ENCODE measurements at regions not wholly inside any gene's neighbourhood (a gene's known extent, or its start where the extent isn't known, plus 50 kb on each side); places are given as distances from the start of the nearest gene placed in this dataset.

DNA sequence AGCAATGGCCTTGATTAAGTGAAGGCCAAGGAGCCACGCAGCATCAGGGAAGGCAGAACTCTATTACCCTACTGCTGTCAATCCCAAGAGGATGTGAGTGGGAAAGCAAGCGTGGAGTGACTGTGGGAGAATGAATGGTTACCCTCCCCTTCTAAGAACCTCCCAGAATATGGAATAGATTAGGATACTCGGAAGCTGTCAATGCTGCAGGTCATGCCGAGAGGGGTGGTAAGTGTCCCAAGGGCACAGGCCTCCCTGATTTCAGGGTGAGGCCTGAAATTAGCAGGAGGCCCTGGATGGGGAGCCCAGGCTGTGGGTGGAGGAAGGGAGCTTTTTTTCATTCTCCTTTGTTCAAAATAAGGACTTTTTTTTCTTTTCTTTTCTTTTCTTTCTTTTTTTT is 179.9 kb upstream of the JAG1 start:
- DNase-seq (ENCODE audit: low read depth, low spot score) = no peak
- no peak overlapping the region for H3K4me3 ChIP-seq (ENCODE audit: low read length)

DNA sequence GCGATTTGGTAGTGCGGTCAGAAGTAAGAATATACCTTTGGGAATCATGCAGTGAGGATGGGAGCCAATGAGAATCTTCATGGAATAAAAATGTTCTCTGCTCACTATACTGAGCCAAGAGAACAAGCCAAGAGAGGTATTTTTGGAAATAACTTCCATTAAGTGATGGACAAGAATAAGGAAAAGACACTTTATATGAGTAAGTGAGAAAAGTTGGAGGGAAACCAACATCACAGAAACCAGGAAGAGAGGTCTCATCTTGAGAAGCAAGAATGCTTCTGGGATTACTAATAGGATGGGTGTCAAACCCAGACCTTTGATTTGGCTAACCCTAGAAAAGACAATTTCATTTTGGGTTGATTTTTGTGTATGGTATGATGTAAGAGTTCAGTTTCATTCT is 181.2 kb upstream of the JAG1 start:
- H3K4me3 ChIP-seq (ENCODE audit: low read length) = no peak overlapping the region
- DNase-seq (ENCODE audit: low read depth, low spot score) = no peak

DNA sequence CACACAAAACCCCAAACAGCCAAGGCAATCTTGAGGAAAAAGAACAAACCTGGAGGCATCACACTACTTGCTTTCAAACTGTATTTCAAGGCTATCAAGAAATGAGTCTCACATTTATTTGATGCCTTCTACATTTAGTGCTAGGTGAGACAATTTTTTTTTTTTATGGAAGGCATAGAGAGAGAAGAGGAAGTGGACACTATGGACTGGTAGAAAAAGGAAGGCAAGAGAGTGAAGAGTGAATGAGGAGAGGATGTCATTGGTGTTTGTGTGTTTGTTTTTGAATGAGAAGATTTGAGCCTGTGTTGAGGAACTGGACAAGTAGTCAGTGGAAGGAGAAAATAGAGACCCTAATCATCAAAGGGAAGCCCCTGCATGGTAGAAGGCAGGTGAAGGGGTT is 182.0 kb upstream of the JAG1 start:
- no peak overlapping the region for H3K4me3 ChIP-seq (ENCODE audit: low read length)
- DNase-seq (ENCODE audit: low read depth, low spot score) = no peak

DNA sequence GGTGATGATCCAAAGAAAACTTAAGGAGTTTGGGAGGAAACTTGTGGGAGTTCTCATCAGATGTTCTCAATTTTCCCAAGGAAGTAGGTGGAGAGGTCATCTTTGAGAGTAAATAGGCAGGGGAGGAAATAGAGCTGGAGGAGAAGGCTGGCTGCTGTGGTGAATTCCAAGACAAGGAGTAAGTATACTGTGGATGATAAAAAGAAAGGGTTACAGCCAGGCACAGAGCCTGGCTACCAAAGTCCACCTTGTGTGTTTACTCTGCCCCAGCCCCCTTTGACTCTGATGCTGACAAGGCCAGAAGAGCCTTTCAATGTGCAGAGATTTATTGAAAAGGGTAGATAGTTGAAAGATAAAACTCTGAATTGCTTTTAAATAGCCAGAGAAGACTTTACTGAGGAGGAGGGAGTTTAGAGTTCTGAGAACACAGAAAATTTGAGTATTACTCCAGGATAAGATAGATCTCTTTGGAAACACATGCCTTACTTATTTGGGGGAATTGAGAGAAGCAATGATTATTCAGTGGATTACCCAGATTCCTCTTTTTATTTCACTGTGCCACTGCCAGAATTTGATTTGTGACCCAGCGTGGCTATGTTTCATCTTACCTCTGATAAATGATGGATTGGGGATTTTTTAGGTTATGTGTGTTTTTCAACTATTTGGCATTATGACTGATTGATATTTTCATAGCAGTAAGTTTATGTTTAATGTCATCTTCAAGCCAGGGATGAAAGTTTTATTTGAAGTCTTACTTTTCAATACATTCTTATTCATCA is 182.6 kb upstream of the JAG1 start:
- no peak for DNase-seq (ENCODE audit: low read depth, low spot score)
- no peak overlapping the region for H3K4me3 ChIP-seq (ENCODE audit: low read length)

DNA sequence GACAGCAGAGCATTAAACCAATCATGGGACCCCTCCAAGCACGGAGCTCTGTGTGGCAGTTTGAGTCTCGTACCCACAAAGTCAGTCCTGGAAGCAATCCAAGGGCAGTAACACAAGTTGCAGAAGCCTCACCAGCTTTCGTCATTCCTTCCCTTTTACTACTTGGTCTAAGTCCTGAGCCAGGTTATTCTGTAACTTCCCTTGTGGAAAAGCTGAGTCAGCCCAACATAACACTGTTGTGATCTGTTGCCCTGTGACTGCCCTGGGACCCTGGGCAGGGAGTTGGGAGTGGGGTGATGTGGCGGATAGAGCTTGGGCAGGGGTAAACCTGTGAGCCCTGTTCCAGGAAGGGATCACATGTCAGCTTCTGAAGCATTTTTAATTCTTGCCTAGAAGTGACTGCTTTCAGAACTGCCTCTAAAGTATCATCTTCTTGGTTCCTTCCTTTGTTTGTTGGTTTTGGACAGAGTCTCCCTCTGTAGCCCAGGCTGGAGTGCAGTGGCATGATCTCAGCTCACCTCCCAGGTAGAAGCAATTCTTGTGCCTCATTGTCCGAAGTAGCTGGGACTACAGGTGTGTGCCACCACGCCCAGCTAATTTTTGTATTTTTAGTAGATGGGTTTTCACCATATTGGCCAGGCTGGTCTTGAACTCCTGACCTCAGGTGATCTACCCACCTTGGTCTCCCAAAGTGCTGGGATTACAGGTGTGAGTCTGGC is 183.7 kb upstream of the JAG1 start:
- DNase-seq (ENCODE audit: low read depth, low spot score) = no peak
- H3K4me3 ChIP-seq (ENCODE audit: low read length) = no peak overlapping the region

DNA sequence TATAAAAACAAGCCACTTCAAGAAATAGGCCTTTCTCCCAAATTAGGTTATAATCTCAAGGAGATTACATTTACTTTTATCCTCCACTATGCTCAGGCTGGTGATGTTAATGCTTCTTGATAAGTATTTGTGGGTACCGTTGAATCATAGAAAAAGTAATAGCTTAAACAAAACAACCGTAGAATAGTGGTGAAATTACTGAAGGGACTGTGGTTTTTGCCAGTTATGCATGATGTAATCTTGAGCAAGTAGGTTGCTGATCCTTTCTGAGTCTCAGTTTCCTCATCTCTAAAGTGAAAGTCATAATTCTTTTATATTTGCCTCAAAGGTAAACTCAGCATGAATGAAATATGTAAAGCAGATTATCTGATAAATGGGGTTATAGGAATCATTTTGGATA is 187.3 kb upstream of the JAG1 start:
- no peak for DNase-seq (ENCODE audit: low read depth, low spot score)

DNA sequence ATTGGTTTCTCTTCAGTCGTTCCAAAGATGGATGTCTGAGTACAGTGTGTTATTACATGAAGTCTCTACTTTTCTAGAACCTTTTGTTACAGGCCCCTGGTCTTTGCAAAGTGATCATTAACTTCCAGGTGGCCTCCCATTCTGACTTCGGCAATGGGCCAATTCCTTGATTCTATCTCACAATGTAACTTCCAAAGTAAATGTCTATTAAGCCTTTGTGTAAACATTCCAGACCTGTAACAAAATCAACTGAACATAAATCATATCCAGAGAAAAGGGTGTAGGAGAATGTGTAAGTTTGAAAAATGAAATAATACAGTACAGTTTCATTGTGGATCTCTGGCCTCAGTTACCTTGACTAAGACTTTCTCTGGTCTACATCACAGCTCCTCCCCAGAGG is 187.8 kb upstream of the JAG1 start:
- H3K4me3 ChIP-seq (ENCODE audit: low read length) = no peak overlapping the region
- DNase-seq (ENCODE audit: low read depth, low spot score) = no peak

More for the DNA sequence above, 187.3 kb upstream of the JAG1 start:
- H3K4me3 ChIP-seq (ENCODE audit: low read length) = no peak overlapping the region

DNA sequence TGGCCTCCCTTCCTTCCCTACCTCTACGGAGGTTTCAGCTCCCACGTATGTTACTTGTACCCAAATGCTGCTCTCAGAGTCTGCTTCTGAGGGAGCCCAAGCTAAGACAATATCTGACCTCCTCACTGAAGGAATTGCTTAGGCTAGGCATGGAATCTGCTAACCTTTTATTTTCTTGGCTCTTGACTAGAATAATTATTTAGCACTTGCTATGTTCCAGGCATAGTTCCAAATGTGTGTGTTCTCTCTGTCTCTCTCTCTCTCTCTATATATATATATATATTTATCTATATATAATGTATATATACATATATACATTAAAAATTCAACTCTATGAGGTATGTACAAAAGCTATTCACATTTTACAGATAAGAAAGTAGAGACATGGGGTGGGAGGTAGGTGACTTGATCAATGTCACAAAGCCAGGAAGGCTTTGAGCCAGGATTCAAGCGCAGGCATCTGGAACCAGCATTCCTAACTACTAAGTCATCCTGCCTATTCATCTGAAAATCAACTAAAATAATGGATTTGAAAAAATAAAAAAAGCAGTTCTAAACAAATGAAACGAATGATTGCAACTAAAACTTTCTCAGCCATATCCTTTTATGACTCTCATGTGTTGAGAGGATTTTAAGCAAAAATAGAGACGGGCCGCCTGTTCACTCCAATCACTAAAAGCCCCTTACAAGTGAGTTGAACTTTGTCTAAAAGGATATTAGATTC is 189.7 kb upstream of the JAG1 start:
- H3K4me3 ChIP-seq (ENCODE audit: low read length) = no peak overlapping the region
- DNase-seq (ENCODE audit: low read depth, low spot score) = no peak

DNA sequence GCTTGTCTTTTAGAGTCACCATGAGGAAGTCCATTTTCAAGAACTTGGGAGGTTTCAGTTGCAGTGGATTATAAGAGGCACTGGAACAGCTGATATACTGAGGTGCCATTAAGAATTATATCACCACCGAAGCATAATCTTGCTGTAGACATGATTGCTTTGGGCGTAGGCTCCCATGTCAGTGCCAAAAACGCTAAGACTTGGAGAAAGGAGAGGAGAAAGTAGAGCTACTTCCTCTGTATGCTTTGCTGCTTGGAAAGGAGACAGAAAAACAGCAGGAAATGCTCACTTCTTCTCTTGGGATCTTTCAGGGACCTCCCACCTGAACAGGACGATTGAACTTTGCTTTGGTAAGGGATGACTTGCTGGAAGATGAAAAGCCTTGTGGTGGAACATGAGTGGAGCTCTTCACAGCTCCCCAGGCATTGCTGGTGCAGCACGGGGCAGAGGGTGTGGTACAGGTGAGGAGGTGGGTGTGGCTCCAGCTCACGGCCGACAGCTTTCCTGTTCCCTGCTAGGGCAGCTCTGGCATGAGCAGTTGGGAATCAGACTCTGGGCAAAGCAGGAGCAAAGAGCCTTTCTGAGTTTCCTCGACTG is 190.4 kb upstream of the JAG1 start:
- no peak for DNase-seq (ENCODE audit: low read depth, low spot score)
- H3K4me3 ChIP-seq (ENCODE audit: low read length) = no peak overlapping the region

DNA sequence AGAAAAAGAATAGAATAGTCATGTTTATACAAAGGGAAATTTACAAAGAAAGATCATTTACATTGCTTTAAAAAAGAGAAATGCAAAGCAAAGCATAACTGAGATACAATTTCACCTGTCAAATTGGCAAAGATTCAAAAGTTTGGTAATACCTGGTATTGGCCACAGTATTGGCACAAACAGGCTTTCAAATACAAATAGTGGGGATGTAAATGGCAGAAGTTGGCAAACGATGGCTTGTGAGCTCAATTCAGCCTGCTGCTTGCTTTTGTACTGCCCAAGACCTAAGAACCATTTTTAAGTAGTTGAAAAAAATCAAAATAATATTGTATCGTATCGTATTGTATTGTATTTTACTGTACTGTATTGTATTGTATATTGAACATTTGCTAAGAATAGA is 194.5 kb upstream of the JAG1 start:
- no peak overlapping the region for H3K4me3 ChIP-seq (ENCODE audit: low read length)
- no peak for DNase-seq (ENCODE audit: low read depth, low spot score)

DNA sequence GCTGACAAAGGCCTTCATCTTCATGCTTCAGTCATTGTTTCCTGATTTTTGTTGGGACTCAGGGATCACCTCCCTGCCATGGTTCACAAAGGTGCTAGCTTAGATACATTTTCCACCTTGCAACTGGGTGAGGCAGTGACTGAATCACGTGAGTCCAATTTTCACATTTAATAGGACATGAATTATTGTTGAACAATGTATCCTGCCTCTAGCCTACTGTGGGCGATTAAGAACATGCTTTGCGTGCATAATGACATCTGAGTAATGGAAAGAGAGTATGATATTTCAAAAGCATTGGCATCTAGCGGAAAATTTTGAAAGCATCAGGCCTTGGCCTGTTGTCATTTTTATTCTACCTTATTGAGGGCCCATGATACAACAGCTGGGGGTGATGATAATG is 199.2 kb upstream of the JAG1 start:
- DNase-seq (ENCODE audit: low read depth, low spot score) = no peak

DNA sequence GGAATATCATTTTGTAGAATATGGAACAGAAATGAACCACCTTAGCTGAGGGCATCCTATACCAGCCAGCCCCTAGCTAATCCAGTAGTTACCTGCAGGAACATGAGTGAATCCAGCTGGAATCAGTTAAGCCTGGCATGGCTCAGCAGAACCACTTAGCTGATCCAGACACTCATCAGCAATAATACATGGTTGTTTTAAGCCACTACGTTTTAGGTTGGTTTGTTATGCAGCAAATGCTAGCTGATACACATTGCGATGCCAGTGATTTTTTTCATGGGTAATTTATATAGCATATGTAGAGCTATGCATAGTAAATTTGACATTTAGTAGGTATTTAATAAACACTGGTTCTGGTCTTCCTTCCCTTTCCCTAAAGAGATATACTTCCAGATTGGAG is 201.9 kb upstream of the JAG1 start:
- no peak overlapping the region for H3K4me3 ChIP-seq (ENCODE audit: low read length)
- no peak for DNase-seq (ENCODE audit: low read depth, low spot score)

More for the DNA sequence above, 199.2 kb upstream of the JAG1 start:
- no peak overlapping the region for H3K4me3 ChIP-seq (ENCODE audit: low read length)

DNA sequence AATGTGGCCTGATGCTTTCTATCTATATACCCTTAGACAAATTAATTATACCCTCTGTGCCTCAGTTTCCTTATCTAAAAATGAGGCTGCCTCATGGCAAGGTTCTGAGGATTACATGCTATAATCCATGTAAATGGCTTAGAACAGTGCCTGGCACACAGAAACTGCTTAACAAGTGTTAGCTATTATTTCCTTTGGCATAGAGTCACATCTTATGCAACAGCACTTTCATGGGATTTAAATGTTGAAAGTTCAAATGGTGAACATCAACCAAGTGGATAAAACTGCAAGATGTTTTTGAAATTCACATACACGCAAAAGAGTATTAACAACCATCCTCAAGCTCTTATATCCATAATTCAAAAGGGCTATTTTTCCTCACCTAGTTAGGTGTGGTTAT is 202.8 kb upstream of the JAG1 start:
- no peak for DNase-seq (ENCODE audit: low read depth, low spot score)
- H3K4me3 ChIP-seq (ENCODE audit: low read length) = no peak overlapping the region

DNA sequence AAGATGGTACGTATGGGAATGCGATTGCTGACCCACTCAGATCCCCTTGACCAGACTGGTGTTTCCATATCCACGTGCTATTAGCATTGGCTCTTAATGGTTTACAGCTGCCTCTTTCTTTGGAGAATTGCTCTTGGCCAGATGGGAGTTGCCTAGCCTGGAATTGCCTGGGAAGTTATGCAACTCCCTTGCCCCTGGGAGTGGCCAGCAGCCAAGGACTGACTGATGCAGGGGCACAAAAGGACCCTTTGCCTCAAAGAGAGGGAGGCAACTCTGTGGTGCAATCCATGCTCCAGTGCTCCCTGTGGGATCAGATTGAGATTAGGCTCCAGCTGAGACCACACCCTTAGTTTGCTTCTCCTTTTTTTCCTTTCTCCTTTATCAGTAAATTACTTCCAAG is 203.5 kb upstream of the JAG1 start:
- no peak for DNase-seq (ENCODE audit: low read depth, low spot score)
- no peak overlapping the region for H3K4me3 ChIP-seq (ENCODE audit: low read length)

DNA sequence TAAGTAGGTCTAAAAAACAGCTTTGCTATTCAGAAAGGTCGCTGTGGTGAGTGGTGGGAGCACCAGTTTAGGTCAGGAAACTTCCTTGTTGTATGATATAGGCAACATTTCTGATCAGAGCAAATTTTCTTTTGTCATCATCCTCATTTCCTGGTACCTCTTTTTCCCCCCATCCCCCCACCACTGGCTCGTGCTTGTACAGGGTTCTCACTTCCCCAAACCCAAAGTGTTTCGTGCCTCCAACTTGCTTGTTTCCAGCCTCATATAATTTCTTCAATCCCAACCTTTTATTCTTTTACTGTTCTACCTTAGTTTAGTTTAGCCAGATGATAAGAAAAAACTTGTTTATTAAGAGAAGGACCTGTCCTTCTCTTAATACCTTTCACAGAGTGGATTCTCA is 209.4 kb upstream of the JAG1 start:
- no peak overlapping the region for H3K4me3 ChIP-seq (ENCODE audit: low read length)
- DNase-seq (ENCODE audit: low read depth, low spot score) = no peak

DNA sequence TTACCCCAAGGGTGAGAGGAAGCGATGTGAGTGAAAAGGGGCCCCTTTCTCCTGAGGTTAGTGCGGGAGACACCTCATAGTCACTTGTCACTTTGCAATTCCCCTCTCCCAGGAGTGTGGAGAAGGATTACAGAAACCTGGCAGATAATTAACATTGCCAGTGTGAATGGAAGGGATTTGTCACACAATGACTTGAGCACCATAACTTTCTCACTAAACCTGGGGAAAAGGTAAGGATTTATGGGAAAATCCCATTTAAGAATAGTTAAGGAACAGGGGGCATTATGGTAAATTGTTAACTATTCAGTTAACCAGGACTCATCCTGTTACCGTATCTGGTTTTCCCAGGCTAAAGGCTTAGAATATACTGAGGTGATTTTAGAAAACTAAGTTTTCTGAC is 219.5 kb upstream of the JAG1 start:
- H3K4me3 ChIP-seq (ENCODE audit: low read length) = no peak overlapping the region
- no peak for DNase-seq (ENCODE audit: low read depth, low spot score)

DNA sequence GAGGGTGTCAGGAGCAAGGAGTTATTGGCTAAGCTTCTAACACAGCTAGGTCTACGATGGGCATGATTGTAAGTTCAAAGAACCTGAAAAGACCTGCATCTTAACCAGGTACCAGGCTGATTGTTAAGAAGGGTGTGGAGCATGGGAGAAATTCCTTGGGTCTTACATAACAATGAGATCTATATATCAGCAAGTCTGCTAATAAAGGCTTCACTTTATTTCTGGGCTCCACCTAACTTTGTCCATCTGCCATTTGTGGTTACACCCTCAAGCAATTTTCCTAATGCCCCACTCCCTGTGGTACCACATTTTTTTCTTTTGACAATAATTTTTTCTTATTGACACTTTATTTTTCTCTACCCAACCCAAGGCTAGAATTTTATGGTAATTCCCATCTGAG is 223.5 kb upstream of the JAG1 start:
- no peak for DNase-seq (ENCODE audit: low read depth, low spot score)
- no peak overlapping the region for H3K4me3 ChIP-seq (ENCODE audit: low read length)

DNA sequence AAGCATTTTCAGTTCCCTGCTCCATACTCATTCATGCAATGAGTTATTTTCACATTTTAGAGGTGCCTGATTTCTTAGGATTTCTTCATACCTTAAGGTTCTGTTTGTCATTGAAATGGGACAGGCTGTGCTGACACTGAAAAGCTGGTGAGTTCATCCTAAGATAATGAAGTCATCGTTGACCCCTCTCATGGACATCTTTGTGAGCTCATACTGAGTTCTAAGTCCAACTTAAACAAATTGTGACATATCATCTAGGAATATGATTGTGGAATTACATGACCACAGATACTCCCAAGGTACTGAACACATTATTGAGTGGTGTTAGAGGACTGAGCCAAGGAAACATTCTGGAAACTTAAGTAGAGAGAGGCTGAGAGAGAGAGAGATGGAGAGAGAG is 224.8 kb upstream of the JAG1 start:
- no peak overlapping the region for H3K4me3 ChIP-seq (ENCODE audit: low read length)
- no peak for DNase-seq (ENCODE audit: low read depth, low spot score)

DNA sequence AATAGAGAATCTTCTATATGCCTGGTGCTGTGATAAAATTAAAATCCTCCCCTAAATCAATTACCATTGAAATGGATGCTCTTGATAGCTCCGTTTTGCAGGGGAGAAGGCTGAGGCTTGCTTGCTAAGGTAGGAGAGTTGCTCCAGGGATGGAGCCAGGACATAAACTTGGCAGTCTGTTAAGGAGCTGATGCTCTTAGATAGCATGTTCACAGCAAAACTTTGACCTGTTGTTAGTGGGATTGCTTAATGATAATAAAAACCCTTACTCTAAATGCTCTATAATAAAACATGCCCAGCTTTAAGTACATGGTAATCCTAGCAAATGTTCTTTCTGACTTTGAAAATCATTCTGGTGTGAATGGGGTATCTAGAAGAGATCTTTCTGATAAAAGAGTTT is 228.4 kb upstream of the JAG1 start:
- no peak for DNase-seq (ENCODE audit: low read depth, low spot score)
- no peak overlapping the region for H3K4me3 ChIP-seq (ENCODE audit: low read length)
